ENCODE measurements at regions not wholly inside any gene's neighbourhood (a gene's known extent, or its start where the extent isn't known, plus 50 kb on each side); places are given as distances from the start of the nearest gene placed in this dataset.

DNA sequence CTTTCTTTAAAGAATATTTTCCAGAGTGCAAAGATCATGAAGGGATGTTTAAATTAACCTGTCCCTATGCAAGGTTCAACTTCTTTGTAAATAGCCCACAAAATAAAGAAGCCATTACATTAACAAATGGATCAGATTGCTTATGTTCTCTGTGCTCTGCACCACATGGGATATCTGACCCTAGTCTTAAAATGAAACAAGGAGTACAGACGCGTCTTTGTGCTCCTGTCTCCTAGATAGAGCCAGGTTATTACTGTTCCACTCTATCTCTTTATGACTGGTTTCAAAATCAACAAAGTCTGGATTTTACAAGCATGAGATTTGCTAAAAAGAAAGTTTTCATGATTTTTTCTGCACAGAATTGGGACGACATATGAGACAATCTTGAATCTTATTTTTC, 339.4 kb downstream of the KLF12 start:
- TF ChIP-seq, protein P1, sequence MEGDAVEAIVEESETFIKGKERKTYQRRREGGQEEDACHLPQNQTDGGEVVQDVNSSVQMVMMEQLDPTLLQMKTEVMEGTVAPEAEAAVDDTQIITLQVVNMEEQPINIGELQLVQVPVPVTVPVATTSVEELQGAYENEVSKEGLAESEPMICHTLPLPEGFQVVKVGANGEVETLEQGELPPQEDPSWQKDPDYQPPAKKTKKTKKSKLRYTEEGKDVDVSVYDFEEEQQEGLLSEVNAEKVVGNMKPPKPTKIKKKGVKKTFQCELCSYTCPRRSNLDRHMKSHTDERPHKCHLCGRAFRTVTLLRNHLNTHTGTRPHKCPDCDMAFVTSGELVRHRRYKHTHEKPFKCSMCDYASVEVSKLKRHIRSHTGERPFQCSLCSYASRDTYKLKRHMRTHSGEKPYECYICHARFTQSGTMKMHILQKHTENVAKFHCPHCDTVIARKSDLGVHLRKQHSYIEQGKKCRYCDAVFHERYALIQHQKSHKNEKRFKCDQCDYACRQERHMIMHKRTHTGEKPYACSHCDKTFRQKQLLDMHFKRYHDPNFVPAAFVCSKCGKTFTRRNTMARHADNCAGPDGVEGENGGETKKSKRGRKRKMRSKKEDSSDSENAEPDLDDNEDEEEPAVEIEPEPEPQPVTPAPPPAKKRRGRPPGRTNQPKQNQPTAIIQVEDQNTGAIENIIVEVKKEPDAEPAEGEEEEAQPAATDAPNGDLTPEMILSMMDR (IDR thresholded peaks at IDR 0.05) = no peak
- TF ChIP-seq POLR2A (IDR thresholded peaks at IDR 0.05) = no peak
